Keratinocyte (primary cell): ENCODE measurements at regions not wholly inside any gene's neighbourhood (a gene's known extent, or its start where the extent isn't known, plus 50 kb on each side); places are given as distances from the start of the nearest gene placed in this dataset.

ENCODE experiments used
- DNase-seq: peaks from one replicate; pipeline ENCODE4 v3.0.0-alpha.2; 2011; ENCODE audit warnings: low read depth, missing footprints, low spot score
- FAIRE-seq: peaks from 2 replicates; lab custom pipeline; 2011; peaks lifted over from hg19 to GRCh38; lab: Jason Lieb, UNC
- H2AFZ ChIP-seq: 2 replicates; pipeline ENCODE4 v1.6.0; 2012; ENCODE audit warnings: low read length, control low read depth, inconsistent platforms; ENCODE audit not compliant: control insufficient read depth
- H3K27ac ChIP-seq: 2 replicates; pipeline ENCODE4 v1.5.1; 2011; ENCODE audit warnings: low read length; ENCODE audit not compliant: control insufficient read depth, insufficient read depth
- H3K27me3 ChIP-seq: 3 replicates; pipeline ENCODE4 v1.6.0; 2011; ENCODE audit warnings: low read length; ENCODE audit not compliant: control insufficient read depth, insufficient read depth; ENCODE audit errors: extremely low read depth
- H3K36me3 ChIP-seq, 2 experiments: 2 replicates in 1 of 2; 3 replicates in 1 of 2; pipeline ENCODE4 v1.5.1; 2011; ENCODE audit warnings: low read length in 2 of 2, mild to moderate bottlenecking in 1 of 2; ENCODE audit not compliant: control insufficient read depth in 2 of 2, insufficient read depth in 2 of 2; ENCODE audit errors: extremely low read depth in 1 of 2
- H3K4me1 ChIP-seq: 3 replicates; pipeline ENCODE4 v1.5.1; 2011; ENCODE audit warnings: low read length; ENCODE audit not compliant: control insufficient read depth, insufficient read depth; ENCODE audit errors: extremely low read depth
- H3K4me2 ChIP-seq: 3 replicates; pipeline ENCODE4 v1.6.0; 2011; ENCODE audit warnings: low read depth, low read length; ENCODE audit not compliant: control insufficient read depth, insufficient read depth; ENCODE audit errors: extremely low read depth
- H3K4me3 ChIP-seq, 3 experiments: fragments of 200-600 bp in 1 of 3; sonication (generic) in 1 of 3; 2 replicates in 2 of 3; 3 replicates in 1 of 3; pipeline ENCODE4 v1.5.1; 2011 to 2016; ENCODE audit warnings: low read length in 3 of 3, mild to moderate bottlenecking in 3 of 3, control low read depth in 2 of 3, inconsistent platforms in 1 of 3, low read depth in 1 of 3, mixed read lengths in 1 of 3, mixed run types in 1 of 3, moderate library complexity in 1 of 3; ENCODE audit not compliant: control insufficient read depth in 2 of 3, insufficient read depth in 2 of 3; ENCODE audit errors: extremely low read depth in 1 of 3
- H3K79me2 ChIP-seq: 2 replicates; pipeline ENCODE4 v1.6.0; 2012; ENCODE audit warnings: low read length; ENCODE audit not compliant: control insufficient read depth, insufficient read depth
- H3K9ac ChIP-seq: 3 replicates; pipeline ENCODE4 v1.6.0; 2011; ENCODE audit warnings: low read length; ENCODE audit not compliant: control insufficient read depth, insufficient read depth; ENCODE audit errors: extremely low read depth
- H3K9me1 ChIP-seq: 3 replicates; pipeline ENCODE4 v1.6.0; 2011; ENCODE audit warnings: low read length; ENCODE audit not compliant: control insufficient read depth, insufficient read depth; ENCODE audit errors: extremely low read depth
- H3K9me3 ChIP-seq: 2 replicates; pipeline ENCODE4 v1.5.1; 2012; ENCODE audit warnings: low read depth, low read length; ENCODE audit not compliant: control insufficient read depth
- H4K20me1 ChIP-seq: 3 replicates; pipeline ENCODE4 v1.6.0; 2011; ENCODE audit warnings: low read length; ENCODE audit not compliant: control insufficient read depth, insufficient read depth; ENCODE audit errors: extremely low read depth
- EZH2 ChIP-seq: IDR thresholded peaks from one replicate; pipeline ENCODE4 v1.6.1; 2012; ENCODE audit warnings: inconsistent platforms, mild to moderate bottlenecking, low read length, moderate library complexity
- dilution Hi-C: fragments of 300-500 bp; cut with MboI; formaldehyde crosslinking; loops from one replicate; pipeline ENCODE4 v1.7.0; 2020; ENCODE audit warnings: low sequenced_read_pairs; ENCODE audit not compliant: extremely low pct_ligation_motif_present
- TF ChIP-seq, protein P1 (sequence below), 3 experiments: IDR thresholded peaks in 1 of 3; conservative IDR thresholded peaks in 1 of 3; optimal IDR thresholded peaks in 1 of 3; 2 replicates in 2 of 3; 3 replicates in 1 of 3; pipeline versions ENCODE3 to v1.5.1; 2011; ENCODE audit warnings: low read length in 3 of 3, mild to moderate bottlenecking in 3 of 3, moderate library complexity in 2 of 3, control low read depth in 1 of 3, inconsistent platforms in 1 of 3; ENCODE audit not compliant: insufficient read depth in 2 of 3; ENCODE audit errors: extremely low read depth in 1 of 3

DNA sequence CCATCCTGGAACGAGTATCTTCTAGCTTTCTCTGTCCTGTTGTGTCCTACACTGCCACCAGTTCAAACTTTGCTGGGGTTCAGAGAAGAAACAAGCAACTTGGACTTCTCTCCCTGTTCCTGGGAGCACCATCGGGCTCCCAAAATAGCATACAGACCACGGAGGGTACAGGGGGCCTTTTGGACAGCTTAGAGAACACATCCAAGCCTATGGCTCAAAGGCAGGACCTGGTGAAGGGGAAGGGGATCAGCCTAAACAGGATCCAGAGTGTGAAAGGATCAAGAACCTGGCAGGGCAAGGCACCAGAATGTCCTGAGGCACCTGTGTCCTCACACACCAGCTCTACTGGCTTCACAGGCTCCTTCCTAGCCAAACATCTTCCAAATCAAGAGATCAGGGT is 1336.5 kb downstream of the UQCRFS1 start:
- no peak for FAIRE-seq
- H4K20me1 ChIP-seq: no peaks in the 10 kb centered on the region
- no peak overlapping the region for H3K9ac ChIP-seq
- no peak for DNase-seq
- no peaks in the 10 kb centered on the region for H3K27me3 ChIP-seq
- H3K4me2 ChIP-seq: no peak overlapping the region
- no peak overlapping the region for H3K27ac ChIP-seq
- H3K4me3 ChIP-seq: no peak overlapping the region
- H2AFZ ChIP-seq: no peak overlapping the region
- dilution Hi-C loops: no loop called here
- H3K9me3 ChIP-seq: no peaks in the 10 kb centered on the region
- no peaks in the 10 kb centered on the region for H3K4me1 ChIP-seq
- no peaks in the 10 kb centered on the region for H3K36me3 ChIP-seq
- H3K9me1 ChIP-seq: no peaks in the 10 kb centered on the region
- TF ChIP-seq, protein P1, sequence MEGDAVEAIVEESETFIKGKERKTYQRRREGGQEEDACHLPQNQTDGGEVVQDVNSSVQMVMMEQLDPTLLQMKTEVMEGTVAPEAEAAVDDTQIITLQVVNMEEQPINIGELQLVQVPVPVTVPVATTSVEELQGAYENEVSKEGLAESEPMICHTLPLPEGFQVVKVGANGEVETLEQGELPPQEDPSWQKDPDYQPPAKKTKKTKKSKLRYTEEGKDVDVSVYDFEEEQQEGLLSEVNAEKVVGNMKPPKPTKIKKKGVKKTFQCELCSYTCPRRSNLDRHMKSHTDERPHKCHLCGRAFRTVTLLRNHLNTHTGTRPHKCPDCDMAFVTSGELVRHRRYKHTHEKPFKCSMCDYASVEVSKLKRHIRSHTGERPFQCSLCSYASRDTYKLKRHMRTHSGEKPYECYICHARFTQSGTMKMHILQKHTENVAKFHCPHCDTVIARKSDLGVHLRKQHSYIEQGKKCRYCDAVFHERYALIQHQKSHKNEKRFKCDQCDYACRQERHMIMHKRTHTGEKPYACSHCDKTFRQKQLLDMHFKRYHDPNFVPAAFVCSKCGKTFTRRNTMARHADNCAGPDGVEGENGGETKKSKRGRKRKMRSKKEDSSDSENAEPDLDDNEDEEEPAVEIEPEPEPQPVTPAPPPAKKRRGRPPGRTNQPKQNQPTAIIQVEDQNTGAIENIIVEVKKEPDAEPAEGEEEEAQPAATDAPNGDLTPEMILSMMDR (optimal IDR thresholded peaks at IDR 0.05 in 1 of 3, IDR thresholded peaks at IDR 0.05 in 1 of 3, conservative IDR thresholded peaks at IDR 0.05 in 1 of 3; ENCODE audit: extremely low read depth in 1 of 3, insufficient read depth in 2 of 3, low read length in 3 of 3): no peak
- no peak for TF ChIP-seq EZH2
- no peaks in the 10 kb centered on the region for H3K79me2 ChIP-seq

DNA sequence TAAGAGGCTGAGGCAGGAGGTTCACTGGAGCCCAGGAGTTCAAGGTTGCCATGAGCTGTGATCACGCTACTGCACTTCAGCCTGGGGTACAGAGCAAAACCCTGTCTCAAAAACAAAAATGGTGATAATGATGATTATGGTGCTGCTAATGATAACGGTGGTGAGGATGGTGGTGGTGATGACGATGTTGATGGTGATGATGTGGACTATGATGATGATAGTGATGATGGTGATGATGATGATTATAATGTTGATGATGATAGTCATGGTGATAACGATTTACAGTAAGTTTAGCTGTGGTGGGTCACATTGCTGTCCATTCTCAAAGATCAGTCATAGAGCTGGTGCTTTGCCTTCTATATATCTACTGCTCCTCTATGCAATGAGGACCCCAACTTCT is 1340.6 kb downstream of the UQCRFS1 start:
- H3K27ac ChIP-seq: no peak overlapping the region
- H3K36me3 ChIP-seq: no peaks in the 10 kb centered on the region
- no peaks in the 10 kb centered on the region for H3K9me1 ChIP-seq
- H3K9me3 ChIP-seq: no peaks in the 10 kb centered on the region
- no peak for TF ChIP-seq EZH2
- TF ChIP-seq, protein P1 (optimal IDR thresholded peaks at IDR 0.05 in 1 of 3, IDR thresholded peaks at IDR 0.05 in 1 of 3, conservative IDR thresholded peaks at IDR 0.05 in 1 of 3; ENCODE audit: extremely low read depth in 1 of 3, insufficient read depth in 2 of 3, low read length in 3 of 3): no peak
- no peak overlapping the region for H2AFZ ChIP-seq
- no peak overlapping the region for H3K9ac ChIP-seq
- no peak overlapping the region for H3K4me3 ChIP-seq
- no peak for DNase-seq
- no peaks in the 10 kb centered on the region for H3K4me1 ChIP-seq
- no peak overlapping the region for H3K4me2 ChIP-seq
- FAIRE-seq: no peak
- H4K20me1 ChIP-seq: no peaks in the 10 kb centered on the region
- H3K79me2 ChIP-seq: no peaks in the 10 kb centered on the region
- dilution Hi-C loops: no loop called here
- H3K27me3 ChIP-seq: no peaks in the 10 kb centered on the region
